Tibial nerve (tissue), 4 donors: ENCODE measurements at regions not wholly inside any gene's neighbourhood (a gene's known extent, or its start where the extent isn't known, plus 50 kb on each side); places are given as distances from the start of the nearest gene placed in this dataset.
"Not testable (repeated sequence)": the region's sequence is repeated elsewhere in the genome, so short reads cannot be mapped to it uniquely, and the experiment has no call there.

Source experiments
- DNase-seq, 2 donors: peaks; one replicate each; pipeline ENCODE4 v3.0.0-alpha.2; 2019; ENCODE audit warnings: low spot score in 2 of 2
- H3K27ac ChIP-seq, 4 donors: fragments of 200-600 bp; sonication (generic) in 3 of 4; one replicate each; pipeline ENCODE4 v1.5.1; 2017 to 2019; ENCODE audit warnings: mild to moderate bottlenecking in 1 of 4
- H3K27me3 ChIP-seq, 2 donors: fragments of 200-600 bp; sonication (generic) in 1 of 2; one replicate each; pipeline versions ENCODE4 v1.5.1 to v1.6.0; 2017 to 2019
- H3K36me3 ChIP-seq, 3 donors: fragments of 200-600 bp; sonication (generic); one replicate each; pipeline ENCODE4 v1.5.1; 2018 to 2019
- H3K4me1 ChIP-seq, 4 donors: fragments of 200-600 bp; sonication (generic) in 3 of 4; one replicate each; pipeline ENCODE4 v1.5.1; 2017 to 2019
- H3K4me3 ChIP-seq, 4 donors: fragments of 200-600 bp; sonication (generic) in 3 of 4; one replicate each; pipeline ENCODE4 v1.5.1; 2017 to 2019; ENCODE audit warnings: mild to moderate bottlenecking in 1 of 4, moderate library complexity in 1 of 4
- H3K9me3 ChIP-seq, 4 donors: fragments of 200-600 bp; sonication (generic) in 3 of 4; one replicate each; pipeline ENCODE4 v1.5.1; 2017 to 2019
- CTCF ChIP-seq, 5 experiments: fragments of 200-600 bp in 3 of 5; fragments of 450-650 bp in 2 of 5; sonication (generic) in 3 of 5; IDR thresholded peaks; one replicate each; pipeline ENCODE4 v1.5.1; 2016 to 2019; ENCODE audit warnings: antibody characterized with exemption in 5 of 5, mild to moderate bottlenecking in 3 of 5, moderate library complexity in 2 of 5
- EP300 ChIP-seq, 2 donors: sonication (generic); formaldehyde crosslinking; IDR thresholded peaks; one replicate each; pipeline ENCODE4 v1.6.1; 2017; ENCODE audit warnings: antibody characterized with exemption in 2 of 2, mild to moderate bottlenecking in 1 of 2
- POLR2A ChIP-seq, 2 donors: fragments of 450-650 bp; IDR thresholded peaks; one replicate each; pipeline ENCODE4 v1.6.1; 2017; ENCODE audit warnings: antibody characterized with exemption in 2 of 2, mild to moderate bottlenecking in 2 of 2, moderate library complexity in 2 of 2
- WGBS, 2 donors: methylation state at CpG; one replicate each; pipeline ENCODE4 v1.1.5; 2018; 5-methylcytosine and 5-hydroxymethylcytosine counted together

DNA sequence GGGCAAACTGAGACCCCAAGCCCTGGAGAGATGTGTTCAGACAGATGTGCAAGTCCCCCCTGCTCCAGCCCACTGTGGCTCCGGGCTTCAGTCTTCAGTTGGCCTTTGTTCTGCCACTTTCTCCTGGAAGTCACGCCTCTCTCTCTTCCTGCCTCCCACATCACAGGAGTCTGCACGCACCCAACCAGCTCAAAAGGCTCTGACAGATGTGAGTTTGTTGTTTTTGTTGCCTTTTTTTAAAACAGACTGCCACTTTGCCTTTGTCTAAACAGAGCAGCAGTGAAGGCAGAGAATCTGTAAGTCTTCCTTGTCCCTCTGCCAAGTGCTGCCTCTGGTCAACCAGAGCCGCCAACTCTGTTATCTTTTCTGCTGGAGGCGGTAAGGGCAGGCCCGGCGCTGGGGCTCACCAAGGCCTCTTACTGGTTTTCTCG is 149.7 kb downstream of the TFAP2C start:
- no peak for DNase-seq
- H3K9me3 ChIP-seq: no peaks in the 10 kb centered on the region
- TF ChIP-seq EP300 (IDR thresholded peaks at IDR 0.05) (no peak), POLR2A (IDR thresholded peaks at IDR 0.05) (no peak), CTCF (IDR thresholded peaks at IDR 0.05) (no peak)

DNA sequence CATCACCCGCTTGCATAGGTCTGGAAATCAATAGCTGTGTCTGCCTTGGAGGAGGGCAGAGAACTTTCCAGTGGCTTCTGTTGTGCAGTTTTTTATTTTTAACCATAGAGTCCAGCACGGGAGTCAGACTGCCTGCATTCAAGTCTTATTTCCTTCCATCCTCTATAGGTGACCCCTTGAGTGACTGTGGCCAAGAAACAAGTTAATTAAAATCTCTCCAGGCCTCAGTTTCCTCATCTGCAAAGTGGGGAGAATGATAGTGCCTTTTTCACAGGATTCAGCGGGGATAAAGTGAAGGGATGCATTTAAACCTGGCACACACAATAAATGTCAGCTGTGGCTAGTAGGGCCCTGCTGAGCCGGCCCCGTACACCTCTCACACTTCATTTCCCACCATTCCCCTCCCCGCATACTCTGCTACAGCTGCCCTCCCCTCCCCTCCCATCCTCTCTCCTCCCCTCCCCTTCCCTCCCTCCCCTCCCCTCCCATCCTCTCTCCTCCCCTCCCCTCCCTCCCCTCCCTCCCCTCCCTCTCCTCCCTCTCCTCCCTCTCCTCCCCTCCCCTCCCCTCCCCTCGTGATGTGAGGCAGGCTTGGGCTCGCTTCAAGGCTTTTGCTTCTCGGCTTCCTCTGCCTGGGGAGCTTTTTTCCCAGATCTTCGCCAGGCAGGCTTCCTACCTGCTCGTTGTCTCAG is 150.5 kb downstream of the TFAP2C start:
- H3K4me1 ChIP-seq: no peaks in the 10 kb centered on the region
- H3K36me3 ChIP-seq: no peaks in the 10 kb centered on the region
- H3K4me3 ChIP-seq: no peak overlapping the region
- no peak for TF ChIP-seq POLR2A (IDR thresholded peaks at IDR 0.05)
- TF ChIP-seq EP300 (IDR thresholded peaks at IDR 0.05): no peak
- no peak for TF ChIP-seq CTCF (IDR thresholded peaks at IDR 0.05)
- no peak overlapping the region for H3K27ac ChIP-seq
- no peaks in the 10 kb centered on the region for H3K9me3 ChIP-seq
- no peak for DNase-seq
- WGBS, 2 donors: 63 to 67% methylated on average over 11 of the region's 11 CpGs
- no peaks in the 10 kb centered on the region for H3K27me3 ChIP-seq

More for the DNA sequence above, 149.7 kb downstream of the TFAP2C start:
- H3K36me3 ChIP-seq: no peaks in the 10 kb centered on the region
- 22 to 23% methylated on average over 8 of the region's 8 CpGs for WGBS, 2 donors
- H3K27ac ChIP-seq: no peak overlapping the region
- H3K4me1 ChIP-seq: no peaks in the 10 kb centered on the region
- H3K27me3 ChIP-seq: no peaks in the 10 kb centered on the region
- H3K4me3 ChIP-seq: no peak overlapping the region

GRCh38 chr20:56780266-56780665 is 151.2 kb downstream of the TFAP2C start:
- no peak for DNase-seq
- H3K36me3 ChIP-seq: no peaks in the 10 kb centered on the region
- H3K4me3 ChIP-seq: no peak overlapping the region
- H3K4me1 ChIP-seq: no peaks in the 10 kb centered on the region
- WGBS, 2 donors: 60 to 84% methylated on average over 7 of the region's 7 CpGs
- H3K9me3 ChIP-seq: no peaks in the 10 kb centered on the region
- H3K27ac ChIP-seq: no peak overlapping the region
- TF ChIP-seq EP300 (IDR thresholded peaks at IDR 0.05) (no peak), POLR2A (IDR thresholded peaks at IDR 0.05) (no peak), CTCF (IDR thresholded peaks at IDR 0.05) (no peak)
- H3K27me3 ChIP-seq: no peaks in the 10 kb centered on the region

- Histone ChIP-seq H3K9me3 (no peaks in the 10 kb centered on the region), H3K27ac (no peak overlapping the region), H3K4me1 (no peaks in the 10 kb centered on the region), H3K36me3 (no peaks in the 10 kb centered on the region), H3K4me3 (no peak overlapping the region), H3K27me3 (no peaks in the 10 kb centered on the region)
- DNase-seq: no peak
- no peak for TF ChIP-seq EP300 (IDR thresholded peaks at IDR 0.05)
- no peak for TF ChIP-seq CTCF (IDR thresholded peaks at IDR 0.05)
- TF ChIP-seq POLR2A (IDR thresholded peaks at IDR 0.05): no peak
- 45 to 46% methylated on average over 12 of the region's 12 CpGs for WGBS, 2 donors
These were observed 152.1 kb downstream of the TFAP2C start for GRCh38 chr20:56781108-56781739.

GRCh38 chr20:56781987-56782560 is 153.0 kb downstream of the TFAP2C start:
- 64 to 73% methylated on average over 2 of the region's 2 CpGs for WGBS, 2 donors

DNA sequence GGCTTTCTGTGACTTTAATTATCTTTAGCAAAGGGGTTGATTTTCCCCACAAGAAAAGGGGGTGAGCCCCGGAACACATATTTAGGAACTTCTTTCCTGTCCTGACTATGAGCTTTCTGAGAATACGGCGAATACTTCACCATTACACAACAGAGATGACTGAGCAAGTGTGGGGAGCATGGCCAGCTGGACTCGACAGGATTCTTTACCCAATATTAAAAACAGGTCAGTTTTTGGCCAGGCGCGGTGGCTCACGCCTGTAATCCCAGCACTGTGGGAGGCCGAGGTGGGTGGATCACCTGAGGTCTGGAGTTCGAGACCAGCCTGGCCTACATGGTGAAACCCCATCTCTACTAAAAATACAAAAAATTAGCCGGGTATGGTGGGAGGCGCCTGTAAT is 153.7 kb downstream of the TFAP2C start:
- H3K9me3 ChIP-seq, H3K4me3 ChIP-seq, H3K27me3 ChIP-seq, H3K27ac ChIP-seq, H3K36me3 ChIP-seq, H3K4me1 ChIP-seq: not testable (repeated sequence)
- WGBS, 2 donors: 86 to 88% methylated on average over 11 of the region's 11 CpGs
- peak; percentile 15 to 27 for DNase-seq

More at GRCh38 chr20:56781987-56782560, 153.0 kb downstream of the TFAP2C start:
- H3K36me3 ChIP-seq, H3K27ac ChIP-seq, H3K9me3 ChIP-seq, H3K4me1 ChIP-seq, H3K27me3 ChIP-seq, DNase-seq, H3K4me3 ChIP-seq: not testable (repeated sequence)
